ENCODE measurements at regions not wholly inside any gene's neighbourhood (a gene's known extent, or its start where the extent isn't known, plus 50 kb on each side); places are given as distances from the start of the nearest gene placed in this dataset.

- no peak for TF ChIP-seq CHD2 (IDR thresholded peaks at IDR 0.05; ENCODE audit: low read length, partially characterized antibody)
- TF ChIP-seq, protein P1, sequence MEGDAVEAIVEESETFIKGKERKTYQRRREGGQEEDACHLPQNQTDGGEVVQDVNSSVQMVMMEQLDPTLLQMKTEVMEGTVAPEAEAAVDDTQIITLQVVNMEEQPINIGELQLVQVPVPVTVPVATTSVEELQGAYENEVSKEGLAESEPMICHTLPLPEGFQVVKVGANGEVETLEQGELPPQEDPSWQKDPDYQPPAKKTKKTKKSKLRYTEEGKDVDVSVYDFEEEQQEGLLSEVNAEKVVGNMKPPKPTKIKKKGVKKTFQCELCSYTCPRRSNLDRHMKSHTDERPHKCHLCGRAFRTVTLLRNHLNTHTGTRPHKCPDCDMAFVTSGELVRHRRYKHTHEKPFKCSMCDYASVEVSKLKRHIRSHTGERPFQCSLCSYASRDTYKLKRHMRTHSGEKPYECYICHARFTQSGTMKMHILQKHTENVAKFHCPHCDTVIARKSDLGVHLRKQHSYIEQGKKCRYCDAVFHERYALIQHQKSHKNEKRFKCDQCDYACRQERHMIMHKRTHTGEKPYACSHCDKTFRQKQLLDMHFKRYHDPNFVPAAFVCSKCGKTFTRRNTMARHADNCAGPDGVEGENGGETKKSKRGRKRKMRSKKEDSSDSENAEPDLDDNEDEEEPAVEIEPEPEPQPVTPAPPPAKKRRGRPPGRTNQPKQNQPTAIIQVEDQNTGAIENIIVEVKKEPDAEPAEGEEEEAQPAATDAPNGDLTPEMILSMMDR (IDR thresholded peaks at IDR 0.05) = no peak
- no peak for TF ChIP-seq POLR2A (IDR thresholded peaks at IDR 0.05; ENCODE audit: low read length)
- no peak for TF ChIP-seq RNF2 (IDR thresholded peaks at IDR 0.05; ENCODE audit: borderline replicate concordance, low read depth)
- TF ChIP-seq GATA3 (IDR thresholded peaks at IDR 0.05; ENCODE audit: borderline replicate concordance) = no peak
- TF ChIP-seq HOXA7 (CRISPR knock-in tag; IDR thresholded peaks at IDR 0.05) = no peak
- TF ChIP-seq EP300 (IDR thresholded peaks at IDR 0.05) = no peak
- TF ChIP-seq, protein P2, sequence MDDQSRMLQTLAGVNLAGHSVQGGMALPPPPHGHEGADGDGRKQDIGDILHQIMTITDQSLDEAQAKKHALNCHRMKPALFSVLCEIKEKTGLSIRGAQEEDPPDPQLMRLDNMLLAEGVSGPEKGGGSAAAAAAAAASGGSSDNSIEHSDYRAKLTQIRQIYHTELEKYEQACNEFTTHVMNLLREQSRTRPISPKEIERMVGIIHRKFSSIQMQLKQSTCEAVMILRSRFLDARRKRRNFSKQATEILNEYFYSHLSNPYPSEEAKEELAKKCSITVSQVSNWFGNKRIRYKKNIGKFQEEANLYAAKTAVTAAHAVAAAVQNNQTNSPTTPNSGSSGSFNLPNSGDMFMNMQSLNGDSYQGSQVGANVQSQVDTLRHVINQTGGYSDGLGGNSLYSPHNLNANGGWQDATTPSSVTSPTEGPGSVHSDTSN (IDR thresholded peaks at IDR 0.05) = no peak
Observed at GRCh38 chr5:4019841-4020240, 424.2 kb downstream of the IRX1 start.
